Neural cell (in vitro differentiated cells): ENCODE measurements at regions not wholly inside any gene's neighbourhood (a gene's known extent, or its start where the extent isn't known, plus 50 kb on each side); places are given as distances from the start of the nearest gene placed in this dataset.

Source experiments
- H2AFZ ChIP-seq: fragments of 200-600, 300-800 bp; sonication (generic), shearing (Covaris generic); 2 replicates; pipeline ENCODE4 v1.6.0; 2014; ENCODE audit warnings: low read depth, mild to moderate bottlenecking, antibody characterized with exemption, low read length, moderate library complexity
- H3F3A ChIP-seq: fragments of 200-600 bp; shearing (Covaris generic); 2 replicates; pipeline ENCODE4 v1.6.1; 2016; ENCODE audit warnings: mild to moderate bottlenecking, moderate library complexity, mixed read lengths, antibody characterized with exemption, low read length; ENCODE audit not compliant: insufficient read depth, poor library complexity, severe bottlenecking
- H3K27ac ChIP-seq: fragments of 200-600, 300-800 bp; sonication (generic), shearing (Covaris generic); 2 replicates; pipeline ENCODE4 v1.5.1; 2014; ENCODE audit warnings: mild to moderate bottlenecking, low read length, moderate library complexity
- H3K27me3 ChIP-seq: fragments of 300-800, 200-600 bp; sonication (generic), shearing (Covaris generic); 2 replicates; pipeline ENCODE4 v1.6.0; 2014; ENCODE audit warnings: mild to moderate bottlenecking, low read depth, low read length, moderate library complexity; ENCODE audit not compliant: insufficient read depth
- H3K36me3 ChIP-seq: fragments of 300-800, 200-600 bp; sonication (generic), shearing (Covaris generic); 2 replicates; pipeline ENCODE4 v1.5.1; 2014; ENCODE audit warnings: mild to moderate bottlenecking, antibody characterized with exemption, low read length, moderate library complexity; ENCODE audit not compliant: insufficient read depth
- H3K4me2 ChIP-seq: fragments of 300-800, 200-600 bp; sonication (generic), shearing (Covaris generic); 2 replicates; pipeline ENCODE4 v1.6.0; 2014; ENCODE audit warnings: mild to moderate bottlenecking, low read length
- H3K4me3 ChIP-seq: fragments of 300-800, 200-600 bp; sonication (generic), shearing (Covaris generic); 2 replicates; pipeline ENCODE4 v1.5.1; 2014; ENCODE audit warnings: mild to moderate bottlenecking, low read length, moderate library complexity
- H3K79me2 ChIP-seq: fragments of 200-600 bp; shearing (Covaris generic); replicated peaks from 2 replicates; pipeline ENCODE4 v1.6.0; 2014; ENCODE audit warnings: mild to moderate bottlenecking, low read length, moderate library complexity; ENCODE audit not compliant: insufficient read depth
- H3K9ac ChIP-seq: fragments of 300-800, 200-600 bp; sonication (generic), shearing (Covaris generic); 2 replicates; pipeline ENCODE4 v1.6.1; 2016; ENCODE audit warnings: mild to moderate bottlenecking, low read length, mixed read lengths
- H3K9me2 ChIP-seq: fragments of 200-600 bp; shearing (Covaris generic); 2 replicates; pipeline ENCODE4 v1.6.1; 2016; ENCODE audit warnings: mild to moderate bottlenecking, low read length, mixed read lengths; ENCODE audit not compliant: insufficient read depth
- H3K9me3 ChIP-seq: fragments of 200-600, 300-800 bp; sonication (generic), shearing (Covaris generic); 2 replicates; pipeline ENCODE4 v1.6.1; 2016; ENCODE audit warnings: mild to moderate bottlenecking, mixed run types, low read length, moderate library complexity, mixed read lengths
- H4K20me1 ChIP-seq: fragments of 200-600 bp; shearing (Covaris generic); 2 replicates; pipeline ENCODE4 v1.6.1; 2016; ENCODE audit warnings: mild to moderate bottlenecking, mixed run types; ENCODE audit not compliant: insufficient read depth
- EP300 ChIP-seq: fragments of 450-650 bp; conservative IDR thresholded peaks from 2 replicates; pipeline ENCODE4 v1.6.1; 2014; ENCODE audit warnings: antibody characterized with exemption, mild to moderate bottlenecking, moderate library complexity; ENCODE audit not compliant: poor library complexity, severe bottlenecking
- EZH2 ChIP-seq: fragments of 200-600, 300-800 bp; shearing (Covaris generic), sonication (generic); IDR thresholded peaks from 2 replicates; pipeline ENCODE4 v1.6.1; 2014; ENCODE audit warnings: antibody characterized with exemption, low read length, borderline replicate concordance, mild to moderate bottlenecking; ENCODE audit not compliant: insufficient read depth, poor library complexity, severe bottlenecking
- MXI1 ChIP-seq: fragments of 450-650 bp; conservative IDR thresholded peaks from 2 replicates; pipeline ENCODE4 v1.6.1; 2014; ENCODE audit warnings: antibody characterized with exemption, mild to moderate bottlenecking; ENCODE audit not compliant: poor library complexity, severe bottlenecking
- POLR2AphosphoS5 ChIP-seq: IDR thresholded peaks from 2 replicates; pipeline ENCODE4 v1.6.1; 2012
- RAD21 ChIP-seq: fragments of 450-650 bp; conservative IDR thresholded peaks from 2 replicates; pipeline ENCODE4 v1.6.1; 2014; ENCODE audit warnings: antibody characterized with exemption, mild to moderate bottlenecking, moderate library complexity
- SMC3 ChIP-seq: fragments of 450-650 bp; conservative IDR thresholded peaks from 2 replicates; pipeline ENCODE4 v1.6.1; 2014; ENCODE audit warnings: antibody characterized with exemption, mild to moderate bottlenecking, moderate library complexity; ENCODE audit not compliant: poor library complexity
- TAF1 ChIP-seq: IDR thresholded peaks from 2 replicates; pipeline ENCODE4 v1.6.1; 2012; ENCODE audit warnings: low read depth
- TF ChIP-seq, protein P1 (sequence below): fragments of 450-650 bp; IDR thresholded peaks from 2 replicates; pipeline ENCODE4 v1.5.1; 2014; ENCODE audit warnings: antibody characterized with exemption, mild to moderate bottlenecking, moderate library complexity; ENCODE audit not compliant: poor library complexity, severe bottlenecking
- TF ChIP-seq, protein P2 (sequence below): IDR thresholded peaks from 2 replicates; pipeline ENCODE4 v1.6.1; 2012; ENCODE audit warnings: borderline replicate concordance

DNA sequence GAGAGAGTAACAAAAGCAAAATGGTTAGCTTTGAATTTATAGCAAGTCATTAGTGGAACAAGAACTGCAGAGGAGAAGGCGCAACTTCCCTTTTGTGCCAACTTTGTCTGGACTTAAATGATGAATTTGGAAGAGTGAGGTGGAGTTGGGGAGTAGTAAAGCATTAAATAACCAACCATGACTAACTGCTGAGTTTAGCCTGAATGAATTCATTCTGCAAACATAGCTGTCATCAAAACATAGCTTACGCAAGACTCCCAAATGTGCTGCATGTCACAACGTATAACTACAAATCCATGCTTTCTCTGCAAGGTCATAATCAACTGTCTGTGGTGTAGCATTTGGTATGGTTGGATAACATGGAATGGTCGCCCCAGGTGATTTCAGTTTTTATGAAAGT lies 75.9 kb upstream of the RPL34 start:
- Histone ChIP-seq H2AFZ (no peak overlapping the region), H3K9ac (no peak overlapping the region), H3K36me3 (no peaks in the 10 kb centered on the region)

DNA sequence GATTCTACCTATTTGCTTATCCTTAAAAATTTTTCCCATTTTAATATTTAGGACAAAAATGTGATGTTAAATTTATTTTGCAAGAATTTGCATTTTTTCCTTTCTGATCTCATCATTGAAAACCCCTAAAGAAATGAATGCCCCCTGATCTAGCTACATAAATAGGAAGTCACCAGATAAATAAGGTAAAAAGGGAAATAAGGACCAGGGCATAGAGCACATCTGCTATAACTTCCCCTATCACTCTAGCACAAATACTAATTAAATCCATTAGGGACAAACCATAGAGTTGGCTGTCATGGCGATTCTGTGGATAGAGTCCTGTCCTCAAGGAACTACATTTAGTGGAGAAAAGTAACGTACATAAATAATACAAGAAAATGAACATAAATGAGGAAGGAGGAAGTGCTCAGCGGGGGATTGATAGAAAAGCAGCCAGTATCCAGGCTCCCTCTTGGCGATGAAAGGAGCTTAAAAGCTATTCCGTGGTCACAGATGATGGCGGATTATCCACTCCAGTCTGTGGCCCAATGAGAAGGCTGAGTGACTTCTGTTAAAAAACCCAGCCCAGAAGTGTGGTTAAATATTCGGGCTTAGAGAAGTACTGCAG lies 76.9 kb upstream of the RPL34 start:
- no peak overlapping the region for H3K4me3 ChIP-seq
- no peak for TF ChIP-seq EZH2
- no peak for TF ChIP-seq RAD21
- TF ChIP-seq TAF1 = no peak
- TF ChIP-seq, protein P1, sequence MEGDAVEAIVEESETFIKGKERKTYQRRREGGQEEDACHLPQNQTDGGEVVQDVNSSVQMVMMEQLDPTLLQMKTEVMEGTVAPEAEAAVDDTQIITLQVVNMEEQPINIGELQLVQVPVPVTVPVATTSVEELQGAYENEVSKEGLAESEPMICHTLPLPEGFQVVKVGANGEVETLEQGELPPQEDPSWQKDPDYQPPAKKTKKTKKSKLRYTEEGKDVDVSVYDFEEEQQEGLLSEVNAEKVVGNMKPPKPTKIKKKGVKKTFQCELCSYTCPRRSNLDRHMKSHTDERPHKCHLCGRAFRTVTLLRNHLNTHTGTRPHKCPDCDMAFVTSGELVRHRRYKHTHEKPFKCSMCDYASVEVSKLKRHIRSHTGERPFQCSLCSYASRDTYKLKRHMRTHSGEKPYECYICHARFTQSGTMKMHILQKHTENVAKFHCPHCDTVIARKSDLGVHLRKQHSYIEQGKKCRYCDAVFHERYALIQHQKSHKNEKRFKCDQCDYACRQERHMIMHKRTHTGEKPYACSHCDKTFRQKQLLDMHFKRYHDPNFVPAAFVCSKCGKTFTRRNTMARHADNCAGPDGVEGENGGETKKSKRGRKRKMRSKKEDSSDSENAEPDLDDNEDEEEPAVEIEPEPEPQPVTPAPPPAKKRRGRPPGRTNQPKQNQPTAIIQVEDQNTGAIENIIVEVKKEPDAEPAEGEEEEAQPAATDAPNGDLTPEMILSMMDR = no peak
- TF ChIP-seq, protein P2, sequence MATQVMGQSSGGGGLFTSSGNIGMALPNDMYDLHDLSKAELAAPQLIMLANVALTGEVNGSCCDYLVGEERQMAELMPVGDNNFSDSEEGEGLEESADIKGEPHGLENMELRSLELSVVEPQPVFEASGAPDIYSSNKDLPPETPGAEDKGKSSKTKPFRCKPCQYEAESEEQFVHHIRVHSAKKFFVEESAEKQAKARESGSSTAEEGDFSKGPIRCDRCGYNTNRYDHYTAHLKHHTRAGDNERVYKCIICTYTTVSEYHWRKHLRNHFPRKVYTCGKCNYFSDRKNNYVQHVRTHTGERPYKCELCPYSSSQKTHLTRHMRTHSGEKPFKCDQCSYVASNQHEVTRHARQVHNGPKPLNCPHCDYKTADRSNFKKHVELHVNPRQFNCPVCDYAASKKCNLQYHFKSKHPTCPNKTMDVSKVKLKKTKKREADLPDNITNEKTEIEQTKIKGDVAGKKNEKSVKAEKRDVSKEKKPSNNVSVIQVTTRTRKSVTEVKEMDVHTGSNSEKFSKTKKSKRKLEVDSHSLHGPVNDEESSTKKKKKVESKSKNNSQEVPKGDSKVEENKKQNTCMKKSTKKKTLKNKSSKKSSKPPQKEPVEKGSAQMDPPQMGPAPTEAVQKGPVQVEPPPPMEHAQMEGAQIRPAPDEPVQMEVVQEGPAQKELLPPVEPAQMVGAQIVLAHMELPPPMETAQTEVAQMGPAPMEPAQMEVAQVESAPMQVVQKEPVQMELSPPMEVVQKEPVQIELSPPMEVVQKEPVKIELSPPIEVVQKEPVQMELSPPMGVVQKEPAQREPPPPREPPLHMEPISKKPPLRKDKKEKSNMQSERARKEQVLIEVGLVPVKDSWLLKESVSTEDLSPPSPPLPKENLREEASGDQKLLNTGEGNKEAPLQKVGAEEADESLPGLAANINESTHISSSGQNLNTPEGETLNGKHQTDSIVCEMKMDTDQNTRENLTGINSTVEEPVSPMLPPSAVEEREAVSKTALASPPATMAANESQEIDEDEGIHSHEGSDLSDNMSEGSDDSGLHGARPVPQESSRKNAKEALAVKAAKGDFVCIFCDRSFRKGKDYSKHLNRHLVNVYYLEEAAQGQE = no peak
- no peak for TF ChIP-seq SMC3
- TF ChIP-seq MXI1 = no peak
- no peak for TF ChIP-seq EP300
- no peak for TF ChIP-seq POLR2AphosphoS5
- H3K27ac ChIP-seq = no peak overlapping the region
- H3K27me3 ChIP-seq = no peaks in the 10 kb centered on the region
- no peak overlapping the region for H3K9ac ChIP-seq
- no peaks in the 10 kb centered on the region for H4K20me1 ChIP-seq
- H3K79me2 ChIP-seq = no peaks in the 10 kb centered on the region
- no peak overlapping the region for H3K4me2 ChIP-seq
- H3K9me2 ChIP-seq = no peaks in the 10 kb centered on the region
- H3K36me3 ChIP-seq = no peaks in the 10 kb centered on the region
- H2AFZ ChIP-seq = no peak overlapping the region
- no peaks in the 10 kb centered on the region for H3K9me3 ChIP-seq
- H3F3A ChIP-seq = no peaks in the 10 kb centered on the region

More for the DNA sequence above, 75.9 kb upstream of the RPL34 start:
- H3K4me2 ChIP-seq = no peak overlapping the region
- H3F3A ChIP-seq = no peaks in the 10 kb centered on the region
- no peaks in the 10 kb centered on the region for H3K9me3 ChIP-seq
- H3K27me3 ChIP-seq = no peaks in the 10 kb centered on the region
- H3K9me2 ChIP-seq = no peaks in the 10 kb centered on the region
- no peaks in the 10 kb centered on the region for H3K79me2 ChIP-seq
- H3K4me3 ChIP-seq = no peak overlapping the region
- no peak overlapping the region for H3K27ac ChIP-seq
- H4K20me1 ChIP-seq = no peaks in the 10 kb centered on the region
- TF ChIP-seq POLR2AphosphoS5 = no peak
- no peak for TF ChIP-seq MXI1
- TF ChIP-seq EP300 = no peak
- no peak for TF ChIP-seq SMC3
